H9 (cell line): ENCODE measurements at regions not wholly inside any gene's neighbourhood (a gene's known extent, or its start where the extent isn't known, plus 50 kb on each side); places are given as distances from the start of the nearest gene placed in this dataset.
"Not testable (repeated sequence)": the region's sequence is repeated elsewhere in the genome, so short reads cannot be mapped to it uniquely, and the experiment has no call there.

Experiments used
- DNase-seq: peaks from one replicate; pipeline ENCODE4 v3.0.0-alpha.2; 2017
- H2AFZ ChIP-seq: one replicate; pipeline ENCODE4 v1.6.1; 2013; ENCODE audit warnings: mild to moderate bottlenecking, low read length, control low read depth, moderate library complexity
- H2AK5ac ChIP-seq: 2 replicates; pipeline ENCODE4 v1.6.1; 2013; ENCODE audit warnings: low read length, control low read depth, mixed read lengths; ENCODE audit not compliant: insufficient read length
- H2BK120ac ChIP-seq: one replicate; pipeline ENCODE4 v1.6.1; 2013; ENCODE audit warnings: low read depth, mild to moderate bottlenecking, low read length, control low read depth, inconsistent platforms; ENCODE audit not compliant: poor library complexity, severe bottlenecking
- H2BK12ac ChIP-seq: 2 replicates; pipeline ENCODE4 v1.6.1; 2013; ENCODE audit warnings: low read length, control low read depth, mixed read lengths, low read depth; ENCODE audit not compliant: insufficient read length
- H2BK15ac ChIP-seq: 2 replicates; pipeline ENCODE4 v1.6.1; 2013; ENCODE audit warnings: low read depth, low read length, control low read depth
- H2BK20ac ChIP-seq: one replicate; pipeline ENCODE4 v1.6.1; 2013; ENCODE audit warnings: low read depth, mild to moderate bottlenecking, low read length, control low read depth, inconsistent platforms; ENCODE audit not compliant: poor library complexity, severe bottlenecking
- H2BK5ac ChIP-seq: 2 replicates; pipeline ENCODE4 v1.6.1; 2013; ENCODE audit warnings: low read length, control low read depth, mixed read lengths; ENCODE audit not compliant: insufficient read length
- H3K14ac ChIP-seq: 2 replicates; pipeline ENCODE4 v1.6.1; 2013; ENCODE audit warnings: low read length, control low read depth; ENCODE audit not compliant: insufficient read depth
- H3K18ac ChIP-seq: 2 replicates; pipeline ENCODE4 v1.6.1; 2013; ENCODE audit warnings: low read depth, mild to moderate bottlenecking, mixed read lengths, low read length, control low read depth; ENCODE audit not compliant: insufficient read length
- H3K23ac ChIP-seq: 2 replicates; pipeline ENCODE4 v1.6.1; 2013; ENCODE audit warnings: low read length, control low read depth, mixed read lengths, low read depth; ENCODE audit not compliant: insufficient read length
- H3K23me2 ChIP-seq: 2 replicates; pipeline ENCODE4 v1.6.1; 2013; ENCODE audit warnings: low read depth, mild to moderate bottlenecking, mixed read lengths, low read length, control low read depth; ENCODE audit not compliant: insufficient read length, poor library complexity, severe bottlenecking
- H3K27ac ChIP-seq: 2 replicates; pipeline ENCODE4 v1.5.1; 2013; ENCODE audit warnings: low read length, control low read depth, mixed read lengths, low read depth; ENCODE audit not compliant: insufficient read length
- H3K27me3 ChIP-seq: 2 replicates; pipeline ENCODE4 v1.6.1; 2013; ENCODE audit warnings: low read length, control low read depth, inconsistent platforms; ENCODE audit not compliant: insufficient read depth
- H3K4ac ChIP-seq: 2 replicates; pipeline ENCODE4 v1.6.1; 2013; ENCODE audit warnings: low read depth, mild to moderate bottlenecking, control low read depth, inconsistent platforms, low read length, moderate library complexity
- H3K4me1 ChIP-seq: 2 replicates; pipeline ENCODE4 v1.6.1; 2013; ENCODE audit warnings: low read length, control low read depth, inconsistent platforms; ENCODE audit not compliant: insufficient read depth
- H3K4me2 ChIP-seq: 2 replicates; pipeline ENCODE4 v1.6.1; 2013; ENCODE audit warnings: low read length, control low read depth, mixed read lengths; ENCODE audit not compliant: insufficient read length, insufficient read depth
- H3K56ac ChIP-seq: 2 replicates; pipeline ENCODE4 v1.6.1; 2013; ENCODE audit warnings: low read depth, mild to moderate bottlenecking, mixed read lengths, low read length, control low read depth; ENCODE audit not compliant: insufficient read length
- H3K79me1 ChIP-seq: 2 replicates; pipeline ENCODE4 v1.6.1; 2013; ENCODE audit warnings: low read depth, mild to moderate bottlenecking, moderate library complexity, low read length, control low read depth, inconsistent platforms; ENCODE audit not compliant: insufficient read depth, poor library complexity, severe bottlenecking
- H3K79me2 ChIP-seq: 2 replicates; pipeline ENCODE4 v1.6.1; 2013; ENCODE audit warnings: low read length, control low read depth, inconsistent platforms; ENCODE audit not compliant: insufficient read depth
- H3K9ac ChIP-seq: 2 replicates; pipeline ENCODE4 v1.6.1; 2013; ENCODE audit warnings: low read length, control low read depth, mixed read lengths; ENCODE audit not compliant: insufficient read length; ENCODE audit errors: extremely low read depth
- H3K9me3 ChIP-seq: one replicate; pipeline ENCODE4 v1.6.1; 2013; ENCODE audit warnings: low read depth, low read length, inconsistent platforms; ENCODE audit not compliant: control insufficient read depth
- H3T11ph ChIP-seq: one replicate; pipeline ENCODE4 v1.6.1; 2013; ENCODE audit warnings: mild to moderate bottlenecking, low read length, control low read depth, inconsistent platforms
- H4K20me1 ChIP-seq: one replicate; pipeline ENCODE4 v1.6.1; 2013; ENCODE audit not compliant: control insufficient read depth, insufficient read length, insufficient read depth
- H4K5ac ChIP-seq: 2 replicates; pipeline ENCODE4 v1.6.1; 2013; ENCODE audit warnings: low read depth, mild to moderate bottlenecking, mixed read lengths, low read length, control low read depth; ENCODE audit not compliant: insufficient read length
- H4K8ac ChIP-seq: replicated peaks from 2 replicates; pipeline ENCODE4 v1.6.1; 2013; ENCODE audit warnings: low read length, control low read depth, mixed read lengths, low read depth; ENCODE audit not compliant: insufficient read length
- H4K91ac ChIP-seq: 2 replicates; pipeline ENCODE4 v1.6.1; 2013; ENCODE audit warnings: low read depth, mild to moderate bottlenecking, moderate library complexity, mixed read lengths, low read length, control low read depth; ENCODE audit not compliant: insufficient read length
- H3K27ac Mint-ChIP-seq, 3 experiments: 2 replicates in 2 of 3; 3 replicates in 1 of 3; pipeline ENCODE4 v1.8.0; 2020 to 2021; ENCODE audit warnings: mixed read lengths in 3 of 3, mild to moderate bottlenecking in 1 of 3, moderate library complexity in 1 of 3
- H3K27me3 Mint-ChIP-seq: 2 replicates; pipeline ENCODE4 v1.8.0; 2021; ENCODE audit warnings: low read depth, mild to moderate bottlenecking, moderate library complexity, mixed read lengths
- H3K36me3 Mint-ChIP-seq, 3 experiments: 2 replicates in 2 of 3; 3 replicates in 1 of 3; pipeline ENCODE4 v1.8.0; 2020 to 2021; ENCODE audit warnings: low read depth in 3 of 3, mixed read lengths in 3 of 3; ENCODE audit not compliant: insufficient read depth in 1 of 3
- H3K4me1 Mint-ChIP-seq, 2 experiments: 2 replicates each; pipeline ENCODE4 v1.8.0; 2020; ENCODE audit warnings: mixed read lengths in 2 of 2
- H3K4me3 Mint-ChIP-seq, 2 experiments: 2 replicates in 1 of 2; 3 replicates in 1 of 2; pipeline ENCODE4 v1.8.0; 2020 to 2021; ENCODE audit warnings: mild to moderate bottlenecking in 2 of 2, mixed read lengths in 2 of 2, moderate library complexity in 1 of 2
- H3K9me3 Mint-ChIP-seq, 2 experiments: 2 replicates in 1 of 2; 3 replicates in 1 of 2; pipeline ENCODE4 v1.8.0; 2020; ENCODE audit warnings: mild to moderate bottlenecking in 2 of 2, mixed read lengths in 2 of 2, moderate library complexity in 1 of 2
- TF ChIP-seq, protein P1 (sequence below): fragments of 200-600 bp; sonication (generic); conservative IDR thresholded peaks from 3 replicates; pipeline ENCODE4 v1.8.0; 2021; ENCODE audit warnings: antibody characterized with exemption, mild to moderate bottlenecking

DNA sequence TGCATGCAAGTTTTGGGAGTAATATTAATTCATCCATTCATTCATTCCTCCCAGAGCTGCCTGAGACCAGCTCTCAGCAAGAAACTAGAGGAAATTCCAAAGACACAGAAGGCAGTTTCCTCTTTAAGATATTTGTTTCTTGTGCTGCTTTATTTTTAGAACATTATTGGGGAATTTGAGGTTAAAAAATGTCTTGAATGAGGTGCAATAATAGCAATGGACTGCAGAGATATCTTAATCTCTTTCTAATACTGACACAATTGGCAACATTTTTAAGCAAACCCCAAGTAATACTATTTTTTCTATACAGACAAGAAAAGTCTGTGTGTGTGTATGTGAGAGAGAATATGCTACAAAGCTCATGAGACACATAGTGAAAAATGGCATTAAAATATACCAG lies 190.2 kb upstream of the USP15 start:
- no peak overlapping the region for H2BK120ac ChIP-seq
- H4K20me1 ChIP-seq: no peaks in the 10 kb centered on the region
- no peak overlapping the region for H3K27ac Mint-ChIP-seq
- H3K4me1 Mint-ChIP-seq: no peaks in the 10 kb centered on the region
- no peak overlapping the region for H3K14ac ChIP-seq
- no peak overlapping the region for H2AFZ ChIP-seq
- no peak overlapping the region for H2BK12ac ChIP-seq
- H3K27ac ChIP-seq: no peak overlapping the region
- H3K9me3 Mint-ChIP-seq: no peaks in the 10 kb centered on the region
- H3K27me3 ChIP-seq: no peaks in the 10 kb centered on the region
- H3K4me3 Mint-ChIP-seq: no peak overlapping the region
- H3K4me1 ChIP-seq: no peaks in the 10 kb centered on the region; the same call in 1 of the 2 replicates
- no peak overlapping the region for H2BK20ac ChIP-seq
- no peak overlapping the region for H2AK5ac ChIP-seq
- H4K5ac ChIP-seq: no peak overlapping the region
- H3K4ac ChIP-seq: no peak overlapping the region
- no peaks in the 10 kb centered on the region for H3K36me3 Mint-ChIP-seq
- H3T11ph ChIP-seq: no peak overlapping the region
- H3K4me2 ChIP-seq: no peak overlapping the region
- no peak overlapping the region for H3K9ac ChIP-seq
- TF ChIP-seq, protein P1, sequence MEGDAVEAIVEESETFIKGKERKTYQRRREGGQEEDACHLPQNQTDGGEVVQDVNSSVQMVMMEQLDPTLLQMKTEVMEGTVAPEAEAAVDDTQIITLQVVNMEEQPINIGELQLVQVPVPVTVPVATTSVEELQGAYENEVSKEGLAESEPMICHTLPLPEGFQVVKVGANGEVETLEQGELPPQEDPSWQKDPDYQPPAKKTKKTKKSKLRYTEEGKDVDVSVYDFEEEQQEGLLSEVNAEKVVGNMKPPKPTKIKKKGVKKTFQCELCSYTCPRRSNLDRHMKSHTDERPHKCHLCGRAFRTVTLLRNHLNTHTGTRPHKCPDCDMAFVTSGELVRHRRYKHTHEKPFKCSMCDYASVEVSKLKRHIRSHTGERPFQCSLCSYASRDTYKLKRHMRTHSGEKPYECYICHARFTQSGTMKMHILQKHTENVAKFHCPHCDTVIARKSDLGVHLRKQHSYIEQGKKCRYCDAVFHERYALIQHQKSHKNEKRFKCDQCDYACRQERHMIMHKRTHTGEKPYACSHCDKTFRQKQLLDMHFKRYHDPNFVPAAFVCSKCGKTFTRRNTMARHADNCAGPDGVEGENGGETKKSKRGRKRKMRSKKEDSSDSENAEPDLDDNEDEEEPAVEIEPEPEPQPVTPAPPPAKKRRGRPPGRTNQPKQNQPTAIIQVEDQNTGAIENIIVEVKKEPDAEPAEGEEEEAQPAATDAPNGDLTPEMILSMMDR: no peak
- H3K79me1 ChIP-seq: no peaks in the 10 kb centered on the region
- H3K23ac ChIP-seq: no peak overlapping the region
- no peaks in the 10 kb centered on the region for H3K23me2 ChIP-seq
- H3K9me3 ChIP-seq: no peaks in the 10 kb centered on the region
- no peaks in the 10 kb centered on the region for H3K79me2 ChIP-seq
- H3K56ac ChIP-seq: no peak overlapping the region
- H4K8ac ChIP-seq: no peak overlapping the region
- H4K91ac ChIP-seq: no peak overlapping the region
- no peak overlapping the region for H2BK15ac ChIP-seq
- H3K27me3 Mint-ChIP-seq: no peaks in the 10 kb centered on the region
- H3K18ac ChIP-seq: no peak overlapping the region
- DNase-seq: no peak
- H2BK5ac ChIP-seq: no peak overlapping the region

DNA sequence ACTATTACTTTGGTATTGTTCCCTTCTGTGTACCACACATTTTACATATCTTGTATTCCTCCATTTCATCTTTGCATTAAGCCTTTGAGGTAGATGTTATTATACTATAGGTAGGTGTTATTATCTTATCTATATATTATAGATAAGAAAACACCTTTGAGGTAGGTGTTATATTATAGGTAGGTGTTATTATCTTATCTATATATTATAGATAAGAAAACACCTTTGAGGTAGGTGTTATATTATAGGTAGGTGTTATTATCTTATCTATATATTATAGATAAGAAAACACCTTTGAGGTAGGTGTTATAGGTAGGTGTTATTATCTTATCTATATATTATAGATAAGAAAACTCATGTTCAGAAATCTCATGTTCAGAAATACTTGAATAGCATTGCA lies 187.0 kb upstream of the USP15 start:
- H3K23me2 ChIP-seq, H4K8ac ChIP-seq, DNase-seq, H3K14ac ChIP-seq, H2BK5ac ChIP-seq, H3K9me3 ChIP-seq, H3K79me2 ChIP-seq, H2BK12ac ChIP-seq, H3K79me1 ChIP-seq, H3K4me3 Mint-ChIP-seq, H4K20me1 ChIP-seq, H3K4me1 ChIP-seq, H3K18ac ChIP-seq, H3K4me2 ChIP-seq, H2BK20ac ChIP-seq, H3K27me3 Mint-ChIP-seq, H3K9me3 Mint-ChIP-seq, H3K56ac ChIP-seq, H2BK15ac ChIP-seq, H3K27me3 ChIP-seq, H4K91ac ChIP-seq, H3K23ac ChIP-seq, H3K9ac ChIP-seq, H2BK120ac ChIP-seq, H3K4ac ChIP-seq, H3T11ph ChIP-seq, H2AFZ ChIP-seq, H3K27ac Mint-ChIP-seq, H4K5ac ChIP-seq, H3K36me3 Mint-ChIP-seq, H2AK5ac ChIP-seq, H3K27ac ChIP-seq: not testable (repeated sequence)
- H3K4me1 Mint-ChIP-seq: peaks cover 9 to 13% of the 10 kb centered on the region in 2 experiments
